WTC11 (cell line): ENCODE measurements at regions not wholly inside any gene's neighbourhood (a gene's known extent, or its start where the extent isn't known, plus 50 kb on each side); places are given as distances from the start of the nearest gene placed in this dataset.
A peak's percentile ranks its signal among the peaks of the same experiment; 100 is the strongest.

Experiments
- ATAC-seq: fragments of 200-7000 bp; cut with Tn5 transposase; 2 replicates; pipeline ENCODE4 v1.10.0; 2021; ENCODE audit warnings: mild to moderate bottlenecking, moderate library complexity
- CTCF ChIA-PET: fragments of 300-600 bp; sonication (Branson Sonifier 250); formaldehyde crosslinking; loops from one replicate; lab custom pipeline; 2021; ENCODE audit warnings: antibody characterized with exemption; lab: Charles Lee
- POLR2A ChIA-PET: fragments of 350-600 bp; sonication (Branson Sonifier 250); formaldehyde crosslinking; loops from one replicate; lab custom pipeline; 2021; ENCODE audit warnings: antibody characterized with exemption; lab: Charles Lee
- DNase-seq: peaks from one replicate; pipeline ENCODE4 v3.0.0; 2021; ENCODE audit warnings: low spot score
- H3K27ac Mint-ChIP-seq: 2 replicates; pipeline ENCODE4 v1.8.0; 2021; ENCODE audit warnings: mixed read lengths
- H3K27me3 Mint-ChIP-seq: 2 replicates; pipeline ENCODE4 v1.8.0; 2021; ENCODE audit warnings: low read depth, mild to moderate bottlenecking, moderate library complexity, mixed read lengths
- H3K36me3 Mint-ChIP-seq: 2 replicates; pipeline ENCODE4 v1.8.0; 2021; ENCODE audit warnings: mixed read lengths
- H3K4me1 Mint-ChIP-seq: 2 replicates; pipeline ENCODE4 v1.8.0; 2022; ENCODE audit warnings: mixed read lengths
- H3K4me3 Mint-ChIP-seq: 2 replicates; pipeline ENCODE4 v1.8.0; 2021; ENCODE audit warnings: mild to moderate bottlenecking, moderate library complexity, mixed read lengths
- H3K9me3 Mint-ChIP-seq: 2 replicates; pipeline ENCODE4 v1.8.0; 2021; ENCODE audit warnings: mixed read lengths
- ATF1 ChIP-seq: sonication (generic); formaldehyde crosslinking; IDR thresholded peaks from 2 replicates; pipeline ENCODE4 v1.8.1; 2023; ENCODE audit warnings: mild to moderate bottlenecking, moderate library complexity, missing genetic modification reagents
- CREB1 ChIP-seq: sonication (generic); formaldehyde crosslinking; IDR thresholded peaks from 2 replicates; pipeline ENCODE4 v1.8.0; 2023; ENCODE audit warnings: mild to moderate bottlenecking, missing genetic modification reagents
- CREM ChIP-seq: sonication (generic); formaldehyde crosslinking; IDR thresholded peaks from 2 replicates; pipeline ENCODE4 v1.8.1; 2022; ENCODE audit warnings: mild to moderate bottlenecking, missing genetic modification reagents, moderate library complexity
- ETV6 ChIP-seq: sonication (generic); formaldehyde crosslinking; IDR thresholded peaks from 2 replicates; pipeline ENCODE4 v1.8.1; 2022; ENCODE audit warnings: mild to moderate bottlenecking, missing genetic modification reagents
- FOXP1 ChIP-seq: sonication (generic); formaldehyde crosslinking; IDR thresholded peaks from 2 replicates; pipeline ENCODE4 v1.8.0; 2022; ENCODE audit warnings: missing genetic modification reagents, mild to moderate bottlenecking, moderate library complexity, borderline replicate concordance
- GABPB1 ChIP-seq: sonication (generic); formaldehyde crosslinking; IDR thresholded peaks from 2 replicates; pipeline ENCODE4 v1.8.1; 2023; ENCODE audit warnings: mild to moderate bottlenecking, missing genetic modification reagents
- JAZF1 ChIP-seq: fragments of 250-450 bp; sonication (Bioruptor Pico); IDR thresholded peaks from 2 replicates; pipeline ENCODE4 v1.9.0; 2021; ENCODE audit warnings: moderate library complexity, mild to moderate bottlenecking, inconsistent platforms
- JUN ChIP-seq: sonication (generic); formaldehyde crosslinking; IDR thresholded peaks from 2 replicates; pipeline ENCODE4 v1.8.0; 2023; ENCODE audit warnings: mild to moderate bottlenecking, missing genetic modification reagents
- NFATC4 ChIP-seq: fragments of 250-450 bp; sonication (Bioruptor Pico); IDR thresholded peaks from 2 replicates; pipeline ENCODE4 v1.9.0; 2021; ENCODE audit warnings: mild to moderate bottlenecking
- NFE2L1 ChIP-seq: sonication (generic); formaldehyde crosslinking; IDR thresholded peaks from 2 replicates; pipeline ENCODE4 v1.8.1; 2023; ENCODE audit warnings: missing genetic modification reagents
- NR2C2 ChIP-seq: sonication (generic); formaldehyde crosslinking; IDR thresholded peaks from 2 replicates; pipeline ENCODE4 v1.8.0; 2022; ENCODE audit warnings: mild to moderate bottlenecking, missing genetic modification reagents
- NR3C1 ChIP-seq: sonication (generic); formaldehyde crosslinking; conservative IDR thresholded peaks from 2 replicates; pipeline ENCODE4 v1.8.1; 2023; ENCODE audit warnings: low read depth, mild to moderate bottlenecking, missing genetic modification reagents
- PRRX2 ChIP-seq: fragments of 250-450 bp; sonication (Bioruptor Pico); IDR thresholded peaks from 2 replicates; pipeline ENCODE4 v1.8.0; 2021; ENCODE audit warnings: mild to moderate bottlenecking
- SMAD3 ChIP-seq: sonication (generic); formaldehyde crosslinking; IDR thresholded peaks from 2 replicates; pipeline ENCODE4 v1.8.0; 2022; ENCODE audit warnings: missing genetic modification reagents, mild to moderate bottlenecking, borderline replicate concordance
- SP1 ChIP-seq: sonication (generic); formaldehyde crosslinking; conservative IDR thresholded peaks from 2 replicates; pipeline ENCODE4 v1.8.1; 2022; ENCODE audit warnings: missing genetic modification reagents
- TCF7 ChIP-seq: sonication (generic); formaldehyde crosslinking; IDR thresholded peaks from 2 replicates; pipeline ENCODE4 v1.8.0; 2022; ENCODE audit warnings: mild to moderate bottlenecking, low read depth, missing genetic modification reagents, moderate library complexity
- TP53 ChIP-seq: sonication (generic); formaldehyde crosslinking; IDR thresholded peaks from 2 replicates; pipeline ENCODE4 v1.8.1; 2023; ENCODE audit warnings: mild to moderate bottlenecking, missing genetic modification reagents
- ZBTB21 ChIP-seq: sonication (generic); formaldehyde crosslinking; IDR thresholded peaks from 2 replicates; pipeline ENCODE4 v1.8.1; 2023; ENCODE audit warnings: mild to moderate bottlenecking, missing genetic modification reagents, borderline replicate concordance
- ZNF138 ChIP-seq: sonication (generic); formaldehyde crosslinking; conservative IDR thresholded peaks from 2 replicates; pipeline ENCODE4 v1.8.1; 2022; ENCODE audit warnings: mild to moderate bottlenecking, moderate library complexity, missing genetic modification reagents
- ZNF416 ChIP-seq: fragments of 250-450 bp; sonication (Bioruptor Pico); IDR thresholded peaks from 2 replicates; pipeline ENCODE4 v1.9.0; 2021; ENCODE audit warnings: mild to moderate bottlenecking, inconsistent platforms
- TF ChIP-seq, protein P1 (sequence below): sonication (generic); formaldehyde crosslinking; IDR thresholded peaks from 2 replicates; pipeline ENCODE4 v1.8.0; 2022; ENCODE audit warnings: mild to moderate bottlenecking, missing genetic modification reagents
- TF ChIP-seq, protein P2 (sequence below): sonication (generic); formaldehyde crosslinking; conservative IDR thresholded peaks from 2 replicates; pipeline ENCODE4 v1.8.1; 2022; ENCODE audit warnings: mild to moderate bottlenecking, missing genetic modification reagents
- TF ChIP-seq, protein P3 (sequence below): sonication (generic); formaldehyde crosslinking; IDR thresholded peaks from 2 replicates; pipeline ENCODE4 v1.8.0; 2022; ENCODE audit warnings: mild to moderate bottlenecking, missing genetic modification reagents
- TF ChIP-seq, protein P4 (sequence below): sonication (generic); formaldehyde crosslinking; IDR thresholded peaks from 2 replicates; pipeline ENCODE4 v1.8.0; 2023; ENCODE audit warnings: mild to moderate bottlenecking, missing genetic modification reagents
- TF ChIP-seq, protein P5 (sequence below): sonication (generic); formaldehyde crosslinking; IDR thresholded peaks from 2 replicates; pipeline ENCODE4 v1.8.1; 2023; ENCODE audit warnings: mild to moderate bottlenecking, moderate library complexity, missing genetic modification reagents

DNA sequence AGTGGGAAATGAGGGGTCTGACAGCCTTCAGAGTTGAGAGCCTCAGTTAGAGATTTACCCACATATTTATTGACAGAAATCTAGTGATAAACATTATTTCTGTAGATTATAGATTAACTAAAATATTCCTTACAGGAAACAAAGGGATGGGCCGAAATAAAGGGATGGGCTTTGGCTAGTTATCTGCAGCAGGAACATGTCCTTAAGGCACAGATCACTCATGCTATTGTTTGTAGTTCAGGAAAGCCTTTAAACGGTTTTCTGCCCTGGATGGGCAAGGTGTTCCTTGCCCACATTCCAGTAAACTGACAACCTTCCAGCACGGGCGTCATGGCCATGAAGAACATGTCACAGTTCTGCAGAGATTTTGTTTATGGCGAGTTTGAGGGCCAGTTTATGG is 154.8 kb upstream of the TOM1L1 start (continued):
- TF ChIP-seq, protein P1, sequence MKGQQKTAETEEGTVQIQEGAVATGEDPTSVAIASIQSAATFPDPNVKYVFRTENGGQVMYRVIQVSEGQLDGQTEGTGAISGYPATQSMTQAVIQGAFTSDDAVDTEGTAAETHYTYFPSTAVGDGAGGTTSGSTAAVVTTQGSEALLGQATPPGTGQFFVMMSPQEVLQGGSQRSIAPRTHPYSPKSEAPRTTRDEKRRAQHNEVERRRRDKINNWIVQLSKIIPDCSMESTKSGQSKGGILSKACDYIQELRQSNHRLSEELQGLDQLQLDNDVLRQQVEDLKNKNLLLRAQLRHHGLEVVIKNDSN (CRISPR knock-in tag): no peak
- no peak for TF ChIP-seq ZBTB21 (CRISPR knock-in tag)
- no peak for TF ChIP-seq ETV6 (CRISPR knock-in tag)
- TF ChIP-seq SMAD3: no peak
- TF ChIP-seq, protein P2, sequence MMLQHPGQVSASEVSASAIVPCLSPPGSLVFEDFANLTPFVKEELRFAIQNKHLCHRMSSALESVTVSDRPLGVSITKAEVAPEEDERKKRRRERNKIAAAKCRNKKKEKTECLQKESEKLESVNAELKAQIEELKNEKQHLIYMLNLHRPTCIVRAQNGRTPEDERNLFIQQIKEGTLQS: no peak
- TF ChIP-seq PRRX2: no peak
- no peak for TF ChIP-seq JAZF1 (CRISPR knock-in tag)
- no peak for TF ChIP-seq CREB1 (CRISPR knock-in tag)
- TF ChIP-seq TCF7 (CRISPR knock-in tag): no peak

DNA sequence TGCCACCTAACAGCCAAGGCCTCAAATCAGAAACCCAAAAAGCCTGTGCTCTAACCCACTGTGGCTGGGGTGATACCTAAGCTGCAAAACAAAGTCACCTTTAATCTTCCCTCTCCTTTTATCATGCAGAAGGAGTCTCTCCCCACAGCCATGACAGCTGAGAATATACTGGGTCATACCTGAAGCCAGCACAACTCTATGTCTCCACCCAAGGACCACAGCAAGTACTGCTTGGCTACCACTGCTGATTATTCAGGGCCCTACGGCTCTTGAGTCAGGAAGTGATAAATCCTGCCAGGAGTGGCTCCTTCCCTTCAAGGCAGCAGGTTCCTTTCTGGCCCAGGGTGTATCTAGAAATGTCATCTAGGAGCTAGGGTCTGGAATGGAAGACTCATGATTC is 151.5 kb upstream of the TOM1L1 start:
- ATAC-seq (peak; percentile 92), DNase-seq (peak; percentile 10)
- Mint-ChIP-seq H3K4me1 (peaks cover 5% of the 10 kb centered on the region; the same call in 1 of the 2 replicates), H3K9me3 (peaks cover 58% of the 10 kb centered on the region), H3K36me3 (peaks cover 47% of the 10 kb centered on the region), H3K4me3 (no peak overlapping the region), H3K27me3 (peaks cover 9% of the 10 kb centered on the region), H3K27ac (no peak overlapping the region)
- TF ChIP-seq TP53 (CRISPR knock-in tag) (no peak), ATF1 (CRISPR knock-in tag) (no peak), TCF7 (CRISPR knock-in tag) (no peak), NR3C1 (CRISPR knock-in tag) (no peak), GABPB1 (CRISPR knock-in tag) (no peak), CREB1 (CRISPR knock-in tag) (no peak), NFE2L1 (CRISPR knock-in tag) (no peak), JUN (no peak), CREM (no peak), ZNF416 (CRISPR knock-in tag) (no peak), ZNF138 (CRISPR knock-in tag) (no peak), SP1 (CRISPR knock-in tag) (no peak), FOXP1 (CRISPR knock-in tag) (no peak), NFATC4 (CRISPR knock-in tag) (no peak), NR2C2 (CRISPR knock-in tag) (no peak)
- TF ChIP-seq, protein P3, sequence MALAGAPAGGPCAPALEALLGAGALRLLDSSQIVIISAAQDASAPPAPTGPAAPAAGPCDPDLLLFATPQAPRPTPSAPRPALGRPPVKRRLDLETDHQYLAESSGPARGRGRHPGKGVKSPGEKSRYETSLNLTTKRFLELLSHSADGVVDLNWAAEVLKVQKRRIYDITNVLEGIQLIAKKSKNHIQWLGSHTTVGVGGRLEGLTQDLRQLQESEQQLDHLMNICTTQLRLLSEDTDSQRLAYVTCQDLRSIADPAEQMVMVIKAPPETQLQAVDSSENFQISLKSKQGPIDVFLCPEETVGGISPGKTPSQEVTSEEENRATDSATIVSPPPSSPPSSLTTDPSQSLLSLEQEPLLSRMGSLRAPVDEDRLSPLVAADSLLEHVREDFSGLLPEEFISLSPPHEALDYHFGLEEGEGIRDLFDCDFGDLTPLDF (CRISPR knock-in tag): no peak
- TF ChIP-seq, protein P4, sequence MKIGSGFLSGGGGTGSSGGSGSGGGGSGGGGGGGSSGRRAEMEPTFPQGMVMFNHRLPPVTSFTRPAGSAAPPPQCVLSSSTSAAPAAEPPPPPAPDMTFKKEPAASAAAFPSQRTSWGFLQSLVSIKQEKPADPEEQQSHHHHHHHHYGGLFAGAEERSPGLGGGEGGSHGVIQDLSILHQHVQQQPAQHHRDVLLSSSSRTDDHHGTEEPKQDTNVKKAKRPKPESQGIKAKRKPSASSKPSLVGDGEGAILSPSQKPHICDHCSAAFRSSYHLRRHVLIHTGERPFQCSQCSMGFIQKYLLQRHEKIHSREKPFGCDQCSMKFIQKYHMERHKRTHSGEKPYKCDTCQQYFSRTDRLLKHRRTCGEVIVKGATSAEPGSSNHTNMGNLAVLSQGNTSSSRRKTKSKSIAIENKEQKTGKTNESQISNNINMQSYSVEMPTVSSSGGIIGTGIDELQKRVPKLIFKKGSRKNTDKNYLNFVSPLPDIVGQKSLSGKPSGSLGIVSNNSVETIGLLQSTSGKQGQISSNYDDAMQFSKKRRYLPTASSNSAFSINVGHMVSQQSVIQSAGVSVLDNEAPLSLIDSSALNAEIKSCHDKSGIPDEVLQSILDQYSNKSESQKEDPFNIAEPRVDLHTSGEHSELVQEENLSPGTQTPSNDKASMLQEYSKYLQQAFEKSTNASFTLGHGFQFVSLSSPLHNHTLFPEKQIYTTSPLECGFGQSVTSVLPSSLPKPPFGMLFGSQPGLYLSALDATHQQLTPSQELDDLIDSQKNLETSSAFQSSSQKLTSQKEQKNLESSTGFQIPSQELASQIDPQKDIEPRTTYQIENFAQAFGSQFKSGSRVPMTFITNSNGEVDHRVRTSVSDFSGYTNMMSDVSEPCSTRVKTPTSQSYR (CRISPR knock-in tag): no peak
- TF ChIP-seq, protein P5, sequence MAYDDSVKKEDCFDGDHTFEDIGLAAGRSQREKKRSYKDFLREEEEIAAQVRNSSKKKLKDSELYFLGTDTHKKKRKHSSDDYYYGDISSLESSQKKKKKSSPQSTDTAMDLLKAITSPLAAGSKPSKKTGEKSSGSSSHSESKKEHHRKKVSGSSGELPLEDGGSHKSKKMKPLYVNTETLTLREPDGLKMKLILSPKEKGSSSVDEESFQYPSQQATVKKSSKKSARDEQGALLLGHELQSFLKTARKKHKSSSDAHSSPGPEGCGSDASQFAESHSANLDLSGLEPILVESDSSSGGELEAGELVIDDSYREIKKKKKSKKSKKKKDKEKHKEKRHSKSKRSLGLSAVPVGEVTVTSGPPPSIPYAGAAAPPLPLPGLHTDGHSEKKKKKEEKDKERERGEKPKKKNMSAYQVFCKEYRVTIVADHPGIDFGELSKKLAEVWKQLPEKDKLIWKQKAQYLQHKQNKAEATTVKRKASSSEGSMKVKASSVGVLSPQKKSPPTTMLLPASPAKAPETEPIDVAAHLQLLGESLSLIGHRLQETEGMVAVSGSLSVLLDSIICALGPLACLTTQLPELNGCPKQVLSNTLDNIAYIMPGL: no peak
- CTCF ChIA-PET: interaction anchor here (0.9 kb wide), 1 partner anchor 9 kb away, joined by 3 read pairs; no protein-coding TSS in a partner anchor
- POLR2A ChIA-PET: no interaction called here
